Stimulated activated CD4-positive, alpha-beta T cell treated with anti-CD3 and anti-CD28 coated beads, Interleukin-1b, Interleukin-23, amount 100 ng/mL, for 4 hours (primary cell): ENCODE measurements at regions not wholly inside any gene's neighbourhood (a gene's known extent, or its start where the extent isn't known, plus 50 kb on each side); places are given as distances from the start of the nearest gene placed in this dataset.

Source experiments
- DNase-seq, 2 donors: peaks; one replicate each; pipeline ENCODE4 v3.0.0-alpha.2; 2020; ENCODE audit warnings: low read depth in 2 of 2

- DNase-seq: no peak
These were observed 155.0 kb upstream of the SERP2 start for GRCh38 chr13:44218501-44219240.

DNA sequence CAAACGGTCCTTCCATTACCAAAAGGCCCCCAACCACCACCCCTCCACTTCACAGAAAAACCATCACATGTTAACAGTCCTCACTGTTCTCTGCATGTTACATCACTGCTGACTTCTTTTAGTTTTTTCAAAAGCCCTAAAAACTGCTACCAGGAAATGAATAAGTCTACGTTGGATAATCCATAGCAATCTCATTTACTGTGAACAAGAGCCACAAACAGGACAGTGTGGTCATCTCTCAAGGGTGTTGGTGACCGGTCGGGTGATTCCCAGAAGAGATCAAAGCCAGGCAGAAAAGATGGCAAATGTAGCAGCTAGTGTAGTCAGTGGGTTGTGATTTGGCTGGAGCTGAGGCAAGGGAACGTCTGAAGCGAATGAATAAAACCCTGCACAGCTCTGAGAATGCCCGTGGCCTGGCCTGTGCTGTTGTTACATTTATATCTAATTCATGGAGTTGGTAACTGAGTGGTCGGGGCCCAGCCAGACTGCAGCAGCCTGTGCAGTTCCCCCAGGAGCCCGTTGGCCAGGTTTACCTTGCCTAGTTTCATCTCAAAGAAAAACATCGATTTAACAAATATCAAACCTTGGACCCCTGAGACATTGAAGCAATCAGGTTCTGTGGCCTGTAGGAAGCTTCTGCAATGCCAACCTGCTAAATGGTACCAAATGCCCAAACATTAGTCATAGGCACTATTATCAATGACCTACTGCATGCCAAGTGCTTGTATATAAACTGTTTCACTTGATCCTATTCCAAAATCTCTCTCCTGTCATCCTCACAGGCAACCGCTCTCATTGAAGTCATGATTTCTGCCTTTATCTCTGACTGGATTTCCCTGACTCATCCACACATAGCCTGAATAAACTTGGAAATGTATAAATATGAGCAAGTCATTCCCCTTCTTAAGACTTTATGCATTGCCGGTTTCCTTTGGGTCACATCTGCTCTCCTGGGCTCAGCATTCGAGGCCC is 153.8 kb upstream of the SERP2 start:
- no peak for DNase-seq

DNA sequence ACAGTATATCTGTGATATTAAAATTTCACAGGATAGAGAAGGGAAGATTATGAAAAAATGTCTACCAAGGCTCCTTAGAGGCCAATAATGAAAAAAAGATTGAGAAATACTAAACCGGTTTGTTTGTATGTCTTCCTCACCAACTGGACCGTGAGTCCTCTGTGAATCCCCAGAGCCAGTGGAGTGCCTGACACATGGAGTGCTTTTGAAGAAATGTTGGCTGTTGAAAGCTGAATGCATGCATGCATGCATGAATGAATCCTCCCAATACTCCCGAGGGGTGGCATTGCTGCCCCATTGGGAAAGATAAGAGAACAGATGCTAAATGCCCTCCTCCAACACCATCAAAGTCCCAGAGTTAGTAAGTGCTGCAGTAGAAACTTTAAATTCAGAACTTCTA is 152.7 kb upstream of the SERP2 start:
- DNase-seq: no peak

DNA sequence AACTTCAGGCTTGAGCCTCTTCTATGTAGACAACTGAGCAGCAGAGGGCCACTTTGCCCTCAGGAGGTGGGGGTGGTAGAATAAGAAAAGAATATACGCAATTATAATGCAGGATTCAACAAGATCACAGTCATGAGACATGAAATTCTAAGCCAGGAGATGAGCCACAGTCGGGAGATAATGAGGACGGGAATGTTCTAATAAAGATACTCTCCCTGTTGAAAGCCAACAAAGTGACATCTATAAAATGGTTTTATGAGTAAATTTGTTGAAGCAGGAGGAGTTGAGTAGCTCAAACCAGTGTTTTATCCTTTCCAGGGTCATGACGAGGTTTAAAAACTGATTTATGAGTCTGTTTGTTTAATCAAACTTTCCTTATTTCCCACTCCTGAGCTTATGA is 152.0 kb upstream of the SERP2 start:
- DNase-seq: no peak

GRCh38 chr13:44223770-44224444 is 149.7 kb upstream of the SERP2 start:
- no peak for DNase-seq

DNA sequence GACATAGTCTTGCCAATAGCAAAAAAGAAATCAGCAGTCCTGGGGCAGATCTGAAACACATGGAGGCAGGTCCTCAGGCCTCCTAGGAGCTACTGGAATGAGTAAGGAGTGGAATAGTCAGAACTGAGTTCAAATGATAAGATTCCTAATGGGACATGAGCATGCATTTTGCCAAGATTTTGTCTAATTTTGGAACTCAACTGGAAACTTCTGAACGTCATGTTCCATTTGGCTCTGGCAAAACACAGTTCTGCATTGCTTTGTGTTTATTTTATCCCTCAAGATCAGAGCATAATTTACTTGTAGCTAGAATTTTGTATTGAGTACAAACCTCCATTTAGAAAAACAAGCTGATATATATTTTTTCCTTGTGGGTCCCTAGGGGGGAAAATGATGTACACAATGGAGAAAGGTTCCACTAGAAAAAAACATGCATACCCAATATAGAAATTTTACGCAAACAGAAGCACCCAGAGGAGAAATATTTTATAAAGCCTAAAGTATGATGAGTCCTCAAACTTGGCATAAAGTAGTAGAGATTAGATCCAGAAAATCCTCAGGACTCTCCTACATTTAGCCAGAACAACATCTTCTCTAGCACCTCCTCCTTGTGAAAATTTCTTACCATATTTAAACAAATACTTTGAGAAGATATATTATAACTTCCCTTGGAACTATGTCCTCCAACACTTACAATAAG is 149.0 kb upstream of the SERP2 start:
- DNase-seq: no peak

GRCh38 chr13:44229371-44230030 is 144.1 kb upstream of the SERP2 start:
- no peak for DNase-seq

DNA sequence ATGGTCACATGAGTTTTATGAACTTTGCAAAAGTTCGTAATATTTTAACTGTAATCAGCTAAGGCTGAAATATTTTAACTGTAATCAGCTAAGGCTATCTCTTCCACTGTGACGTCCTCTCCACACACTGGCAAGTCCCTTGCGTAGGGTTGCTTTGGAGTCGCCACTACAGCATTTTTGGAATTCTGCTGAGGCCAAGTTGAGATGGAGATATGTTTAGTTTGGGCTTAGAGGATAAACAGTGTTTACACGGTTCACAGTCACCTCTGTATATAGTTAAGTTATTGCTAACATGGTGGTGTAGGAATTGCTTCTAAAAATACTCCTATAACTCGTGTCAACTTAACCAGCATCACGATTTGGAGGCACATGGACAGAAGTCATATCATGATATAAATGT is 143.6 kb upstream of the SERP2 start:
- DNase-seq: no peak

- no peak for DNase-seq
These were observed 142.9 kb upstream of the SERP2 start for GRCh38 chr13:44230736-44231135.

- DNase-seq: no peak
These were observed 141.7 kb upstream of the SERP2 start for GRCh38 chr13:44231786-44232516.

GRCh38 chr13:44232774-44233173 is 140.8 kb upstream of the SERP2 start:
- DNase-seq: no peak

DNA sequence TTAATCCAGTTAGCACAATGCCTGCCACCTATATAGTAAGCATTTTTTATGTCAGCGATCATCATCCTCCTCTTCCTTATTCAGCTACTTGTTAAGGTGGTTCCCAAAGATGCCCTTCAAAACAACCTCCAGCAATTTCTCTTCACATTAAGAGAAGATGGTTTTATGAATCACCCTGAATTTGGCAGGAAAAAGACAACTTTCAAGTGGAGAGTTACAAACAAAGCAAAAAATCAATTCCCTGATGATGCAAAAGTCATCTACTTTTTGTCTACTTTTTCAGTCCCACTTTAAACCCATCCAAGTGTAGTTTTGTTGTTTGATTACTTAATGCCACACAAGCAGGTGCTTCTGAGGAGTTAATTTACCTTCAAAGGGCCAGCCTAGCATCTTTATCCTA is 139.1 kb upstream of the SERP2 start:
- no peak for DNase-seq

DNA sequence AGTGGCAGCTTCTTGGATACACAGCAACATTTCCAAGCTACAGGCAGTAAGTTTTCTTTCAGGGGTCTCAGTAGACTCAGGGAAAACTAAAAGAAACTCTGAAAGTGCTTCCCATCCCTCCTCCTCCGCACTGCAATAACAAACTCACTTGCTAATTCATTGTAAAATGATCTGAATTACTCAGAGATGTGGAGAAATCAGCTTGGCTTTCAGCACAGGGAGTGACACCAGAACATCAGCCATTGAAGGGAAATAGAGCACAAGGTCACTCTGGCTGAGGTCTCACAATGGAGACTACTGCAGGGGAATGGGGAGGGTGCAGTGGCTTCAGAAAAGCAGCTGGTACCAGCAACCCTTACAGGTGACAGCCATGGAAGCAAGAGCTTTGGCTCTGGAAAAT is 137.3 kb upstream of the SERP2 start:
- DNase-seq: no peak

DNA sequence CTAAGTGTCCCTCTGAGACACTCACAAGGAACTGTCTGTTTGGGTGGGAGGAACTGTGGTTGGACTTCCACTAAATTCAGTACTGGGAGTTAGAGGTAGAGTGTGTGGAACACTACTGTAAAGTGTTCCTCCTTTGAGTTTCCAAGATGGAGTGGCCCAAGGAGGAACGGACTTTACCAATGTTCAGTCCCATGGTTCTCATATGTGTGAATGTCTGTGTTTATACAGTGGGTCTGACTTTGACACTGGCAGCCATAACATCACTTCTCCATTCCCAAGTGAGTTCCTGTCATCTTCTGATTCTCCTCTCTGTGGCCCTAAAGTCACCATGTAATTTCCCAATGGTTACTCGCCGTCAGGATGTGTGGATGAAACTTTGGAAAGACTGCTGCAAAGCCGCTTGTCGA is 136.8 kb upstream of the SERP2 start:
- no peak for DNase-seq

DNA sequence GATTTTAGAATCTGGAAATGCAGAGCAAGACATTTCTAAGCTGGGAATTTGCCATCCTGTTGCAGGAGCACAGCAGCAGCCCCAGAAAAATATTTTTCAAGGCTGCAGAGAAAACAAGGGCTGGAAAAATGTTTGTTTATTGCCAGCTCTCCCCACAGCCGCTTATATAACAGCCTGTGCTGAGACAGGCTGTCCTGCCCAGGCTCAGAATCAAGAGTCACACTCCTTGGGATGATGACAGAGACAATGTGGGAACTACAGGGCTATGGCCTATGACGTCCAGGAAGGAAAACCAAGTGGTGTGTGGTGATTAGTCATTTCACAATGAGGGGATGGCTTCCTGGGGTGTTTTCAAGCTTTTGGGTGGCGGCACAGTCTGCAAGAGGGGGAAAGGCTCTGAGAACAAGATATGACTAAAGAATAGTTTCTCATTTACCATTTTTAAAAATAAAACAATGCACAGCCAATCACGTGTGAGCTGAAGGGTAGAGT is 136.3 kb upstream of the SERP2 start:
- no peak for DNase-seq

GRCh38 chr13:44237881-44238421 is 135.7 kb upstream of the SERP2 start:
- DNase-seq: no peak

DNA sequence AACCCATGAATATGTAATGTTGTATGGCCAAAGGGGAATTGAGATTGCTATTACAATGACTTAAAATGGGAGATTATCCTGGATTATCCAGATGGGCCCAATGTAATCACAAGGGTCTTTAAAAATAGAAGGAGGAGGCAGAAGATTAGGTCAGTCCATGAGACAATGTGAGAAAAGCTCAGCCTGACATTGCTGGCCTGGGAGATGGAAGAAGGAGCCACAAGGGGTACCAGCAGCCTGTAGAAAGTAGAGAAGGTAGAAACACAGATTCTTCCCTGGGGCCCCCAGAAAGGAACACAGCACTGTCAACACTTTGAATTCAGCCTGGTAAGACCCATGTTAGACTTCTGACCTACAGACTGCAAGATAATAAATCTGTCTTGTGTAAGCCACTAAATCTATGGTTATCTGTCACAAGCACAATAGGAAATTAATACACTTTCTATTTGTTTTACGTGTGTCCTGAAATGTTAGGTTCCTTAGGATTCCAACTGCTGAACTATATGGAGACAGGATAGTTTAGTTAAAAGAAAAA is 132.9 kb upstream of the SERP2 start:
- DNase-seq: no peak

- no peak for DNase-seq
These were observed 132.0 kb upstream of the SERP2 start for GRCh38 chr13:44241638-44242037.

- DNase-seq: no peak
These were observed 130.9 kb upstream of the SERP2 start for GRCh38 chr13:44242766-44243165.
